HepG2 (cell line): ENCODE measurements at regions not wholly inside any gene's neighbourhood (a gene's known extent, or its start where the extent isn't known, plus 50 kb on each side); places are given as distances from the start of the nearest gene placed in this dataset.

Experiments
- ATAC-seq: fragments of 200-7000 bp; cut with Tn5 transposase; 3 replicates; pipeline ENCODE4 v1.9.1; 2020; ENCODE audit warnings: mild to moderate bottlenecking, moderate library complexity
- BruUV-seq: library from RNA; stranded (reverse); fragments of 400-500 nt; replicated peaks from 2 replicates; lab custom pipeline; 2021; lab: Mats Ljungman, UMichigan
- CTCF ChIA-PET: fragments of 300-600 bp; formaldehyde crosslinking; extraction: SDS; loops from one replicate; lab custom pipeline; 2021; ENCODE audit warnings: low total read pairs, inconsistent platforms, low intra/inter-chr PET ratio; lab: Yijun Ruan, JAX
- POLR2A ChIA-PET: fragments of 350-600 bp; sonication (Branson Sonifier 250); formaldehyde crosslinking; loops from one replicate; lab custom pipeline; 2020; ENCODE audit warnings: antibody characterized with exemption, inconsistent platforms; lab: Yijun Ruan, JAX
- DNase-seq: peaks from one replicate; pipeline ENCODE4 v3.0.0-alpha.2; 2015; ENCODE audit warnings: low spot score
- FAIRE-seq: peaks from 3 replicates; lab custom pipeline; 2011; peaks lifted over from hg19 to GRCh38; lab: Jason Lieb, UNC
- H2AFZ ChIP-seq: one replicate; pipeline ENCODE4 v1.6.1; 2011; ENCODE audit warnings: low read length, inconsistent platforms
- H3K27ac ChIP-seq: fragments of 300-600 bp; 3 replicates; pipeline ENCODE4 v1.8.0; 2011; ENCODE audit warnings: mixed run types, mild to moderate bottlenecking, mixed read lengths, low read length, inconsistent platforms; ENCODE audit not compliant: insufficient read depth; ENCODE audit errors: extremely low read length
- H3K27me3 ChIP-seq, 2 experiments: fragments of 200-600 bp in 1 of 2; 2 replicates in 1 of 2; 3 replicates in 1 of 2; pipeline versions ENCODE4 v1.6.0 to v1.8.0; 2011; ENCODE audit warnings: low read length in 2 of 2, mild to moderate bottlenecking in 2 of 2, moderate library complexity in 2 of 2, inconsistent platforms in 1 of 2; ENCODE audit not compliant: insufficient read depth in 2 of 2, control insufficient read depth in 1 of 2
- H3K36me3 ChIP-seq, 2 experiments: fragments of 200-600 bp in 1 of 2; replicated peaks in 1 of 2; 2 replicates in 1 of 2; 3 replicates in 1 of 2; pipeline versions ENCODE4 v1.5.1 to v1.8.0; 2011; ENCODE audit warnings: low read length in 2 of 2, inconsistent platforms in 1 of 2; ENCODE audit not compliant: insufficient read depth in 2 of 2, control insufficient read depth in 1 of 2
- H3K4me1 ChIP-seq: 2 replicates; pipeline ENCODE4 v1.5.1; 2012; ENCODE audit warnings: low read length, inconsistent platforms; ENCODE audit not compliant: insufficient read depth
- H3K4me2 ChIP-seq: 2 replicates; pipeline ENCODE4 v1.6.0; 2011; ENCODE audit warnings: low read depth, low read length, inconsistent platforms
- H3K4me3 ChIP-seq, 3 experiments: fragments of 200-600 bp in 1 of 3; sonication (generic), shearing (Covaris generic) in 1 of 3; replicated peaks in 1 of 3; 2 replicates each; pipeline ENCODE4 v1.5.1; 2011 to 2016; ENCODE audit warnings: low read length in 3 of 3, inconsistent platforms in 2 of 3, low read depth in 2 of 3, mild to moderate bottlenecking in 2 of 3, control low read depth in 1 of 3, mixed read lengths in 1 of 3; ENCODE audit not compliant: insufficient read depth in 1 of 3
- H3K79me2 ChIP-seq: one replicate; pipeline ENCODE4 v1.6.1; 2011; ENCODE audit warnings: low read length, inconsistent platforms; ENCODE audit not compliant: insufficient read depth
- H3K9ac ChIP-seq: 2 replicates; pipeline ENCODE4 v1.6.0; 2011; ENCODE audit warnings: mild to moderate bottlenecking, low read depth, low read length, inconsistent platforms; ENCODE audit not compliant: insufficient read depth
- H3K9me3 ChIP-seq: 2 replicates; pipeline ENCODE4 v1.5.1; 2012; ENCODE audit warnings: mild to moderate bottlenecking, low read length
- H4K20me1 ChIP-seq: 2 replicates; pipeline ENCODE4 v1.6.0; 2011; ENCODE audit warnings: inconsistent platforms, mild to moderate bottlenecking, low read length, moderate library complexity; ENCODE audit not compliant: insufficient read depth
- ATF5 ChIP-seq: sonication (generic); formaldehyde crosslinking; IDR thresholded peaks from 2 replicates; pipeline ENCODE4 v1.4.0; 2020; ENCODE audit warnings: mild to moderate bottlenecking, low read depth, missing genetic modification reagents
- FOXC1 ChIP-seq: sonication (generic); formaldehyde crosslinking; IDR thresholded peaks from 2 replicates; pipeline ENCODE4 v1.8.0; 2022; ENCODE audit warnings: mild to moderate bottlenecking, missing genetic modification reagents, borderline replicate concordance
- GMEB2 ChIP-seq: IDR thresholded peaks from 2 replicates; pipeline ENCODE4 v1.6.1; 2016; ENCODE audit warnings: missing biosample characterization, missing genetic modification reagents, low read depth
- SAP130 ChIP-seq: IDR thresholded peaks from 2 replicates; pipeline ENCODE4 v1.6.1; 2016; ENCODE audit warnings: low read depth
- SOX6 ChIP-seq, 2 experiments: fragments of 450-650 bp in 1 of 2; sonication (generic) in 1 of 2; formaldehyde crosslinking in 1 of 2; IDR thresholded peaks; 2 replicates each; pipeline versions ENCODE4 v1.4.0 to v1.6.1; 2017 to 2020; ENCODE audit warnings: antibody characterized with exemption in 1 of 2, mild to moderate bottlenecking in 1 of 2, missing genetic modification reagents in 1 of 2
- ZNF230 ChIP-seq: sonication (generic); formaldehyde crosslinking; IDR thresholded peaks from 2 replicates; pipeline ENCODE4 v1.4.0; 2020; ENCODE audit warnings: mild to moderate bottlenecking, missing genetic modification reagents
- ZNF251 ChIP-seq: sonication (generic); formaldehyde crosslinking; IDR thresholded peaks from 2 replicates; pipeline ENCODE4 v1.9.0; 2021; ENCODE audit warnings: mild to moderate bottlenecking, missing genetic modification reagents
- ZNF598 ChIP-seq: sonication (generic); formaldehyde crosslinking; IDR thresholded peaks from 2 replicates; pipeline ENCODE4 v1.5.1; 2020; ENCODE audit warnings: mild to moderate bottlenecking, missing genetic modification reagents, borderline replicate concordance
- WGBS: methylation state at CpG from one replicate; pipeline ENCODE4 v1.1.6; 2017; ENCODE audit warnings: low lambda C conversion rate; 5-methylcytosine and 5-hydroxymethylcytosine counted together
- in situ Hi-C: cut with HindIII; loops from 2 replicates; pipeline ENCODE4 v1.10.0; 2017; ENCODE audit warnings: low pct_unique_long_range_greater_than_20kb; ENCODE audit not compliant: extremely low pct_ligation_motif_present
- intact Hi-C: fragments of 100-400 bp; cut with micrococcal nuclease; formaldehyde crosslinking; loops from one replicate; pipeline ENCODE4 v1.10.0; 2022; ENCODE audit not compliant: unreplicated experiment
- TF ChIP-seq, protein P1 (sequence below): sonication (generic); formaldehyde crosslinking; IDR thresholded peaks from 2 replicates; pipeline ENCODE4 v1.5.0; 2020; ENCODE audit warnings: mild to moderate bottlenecking, missing genetic modification reagents, borderline replicate concordance

DNA sequence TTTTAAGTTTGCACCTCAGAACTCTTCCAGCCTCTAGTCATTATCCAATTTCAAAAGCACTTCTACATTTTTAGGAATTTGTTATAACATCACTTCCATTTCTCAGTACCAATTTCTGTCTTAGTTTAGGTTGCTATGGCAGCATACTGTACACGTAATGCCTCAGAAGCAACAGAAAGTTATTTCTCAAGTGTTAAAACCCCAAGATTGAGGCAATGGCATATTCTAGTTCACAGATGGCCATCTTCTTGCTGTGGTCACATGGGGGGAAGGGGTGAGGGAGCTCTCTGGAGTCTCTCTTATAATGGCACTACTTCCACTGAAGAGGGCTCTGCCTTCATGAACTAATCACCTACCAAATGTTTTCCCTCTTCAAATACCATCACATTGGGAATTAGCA is 220.3 kb upstream of the CTSO start:
- Histone ChIP-seq H3K4me1 (no peaks in the 10 kb centered on the region), H3K79me2 (no peaks in the 10 kb centered on the region), H3K27ac (no peak overlapping the region), H3K4me2 (no peak overlapping the region), H3K27me3 (no peaks in the 10 kb centered on the region), H3K9ac (no peak overlapping the region), H3K4me3 (no peak overlapping the region), H3K9me3 (no peaks in the 10 kb centered on the region), H2AFZ (no peak overlapping the region), H3K36me3 (no peaks in the 10 kb centered on the region), H4K20me1 (no peaks in the 10 kb centered on the region)
- FAIRE-seq = no peak
- ATAC-seq = no peak
- intact Hi-C loops = no loop called here
- no peak for DNase-seq
- CTCF ChIA-PET = no interaction called here
- in situ Hi-C loops = no loop called here
- BruUV-seq = no TSS peak
- POLR2A ChIA-PET = no interaction called here
- TF ChIP-seq SOX6 (IDR thresholded peaks at IDR 0.05) (no peak), SOX6 (CRISPR knock-in tag; IDR thresholded peaks at IDR 0.05) (no peak), ZNF230 (CRISPR knock-in tag) (no peak)
- WGBS = 45% methylated on average over 1 of the region's 1 CpG

DNA sequence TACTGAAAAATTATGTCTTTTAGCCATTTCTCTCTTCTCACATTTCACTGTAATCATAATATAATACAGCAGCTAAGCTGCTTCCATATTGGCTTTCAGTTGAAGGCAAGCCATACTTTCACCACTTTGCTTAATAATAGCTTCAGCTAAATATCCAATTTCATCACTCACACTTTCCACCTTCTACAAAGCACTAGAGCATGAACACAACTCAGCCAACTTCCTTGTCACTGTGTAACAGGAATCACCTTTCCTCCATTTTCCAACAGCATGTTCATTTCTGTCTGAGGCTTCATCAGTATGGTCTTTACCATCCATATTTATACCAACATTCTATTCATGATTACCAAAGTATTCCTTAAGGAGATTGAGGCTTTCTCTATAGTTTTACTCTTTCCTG is 219.8 kb upstream of the CTSO start:
- ATAC-seq = no peak
- CTCF ChIA-PET = no interaction called here
- BruUV-seq = no TSS peak
- TF ChIP-seq, protein P1, sequence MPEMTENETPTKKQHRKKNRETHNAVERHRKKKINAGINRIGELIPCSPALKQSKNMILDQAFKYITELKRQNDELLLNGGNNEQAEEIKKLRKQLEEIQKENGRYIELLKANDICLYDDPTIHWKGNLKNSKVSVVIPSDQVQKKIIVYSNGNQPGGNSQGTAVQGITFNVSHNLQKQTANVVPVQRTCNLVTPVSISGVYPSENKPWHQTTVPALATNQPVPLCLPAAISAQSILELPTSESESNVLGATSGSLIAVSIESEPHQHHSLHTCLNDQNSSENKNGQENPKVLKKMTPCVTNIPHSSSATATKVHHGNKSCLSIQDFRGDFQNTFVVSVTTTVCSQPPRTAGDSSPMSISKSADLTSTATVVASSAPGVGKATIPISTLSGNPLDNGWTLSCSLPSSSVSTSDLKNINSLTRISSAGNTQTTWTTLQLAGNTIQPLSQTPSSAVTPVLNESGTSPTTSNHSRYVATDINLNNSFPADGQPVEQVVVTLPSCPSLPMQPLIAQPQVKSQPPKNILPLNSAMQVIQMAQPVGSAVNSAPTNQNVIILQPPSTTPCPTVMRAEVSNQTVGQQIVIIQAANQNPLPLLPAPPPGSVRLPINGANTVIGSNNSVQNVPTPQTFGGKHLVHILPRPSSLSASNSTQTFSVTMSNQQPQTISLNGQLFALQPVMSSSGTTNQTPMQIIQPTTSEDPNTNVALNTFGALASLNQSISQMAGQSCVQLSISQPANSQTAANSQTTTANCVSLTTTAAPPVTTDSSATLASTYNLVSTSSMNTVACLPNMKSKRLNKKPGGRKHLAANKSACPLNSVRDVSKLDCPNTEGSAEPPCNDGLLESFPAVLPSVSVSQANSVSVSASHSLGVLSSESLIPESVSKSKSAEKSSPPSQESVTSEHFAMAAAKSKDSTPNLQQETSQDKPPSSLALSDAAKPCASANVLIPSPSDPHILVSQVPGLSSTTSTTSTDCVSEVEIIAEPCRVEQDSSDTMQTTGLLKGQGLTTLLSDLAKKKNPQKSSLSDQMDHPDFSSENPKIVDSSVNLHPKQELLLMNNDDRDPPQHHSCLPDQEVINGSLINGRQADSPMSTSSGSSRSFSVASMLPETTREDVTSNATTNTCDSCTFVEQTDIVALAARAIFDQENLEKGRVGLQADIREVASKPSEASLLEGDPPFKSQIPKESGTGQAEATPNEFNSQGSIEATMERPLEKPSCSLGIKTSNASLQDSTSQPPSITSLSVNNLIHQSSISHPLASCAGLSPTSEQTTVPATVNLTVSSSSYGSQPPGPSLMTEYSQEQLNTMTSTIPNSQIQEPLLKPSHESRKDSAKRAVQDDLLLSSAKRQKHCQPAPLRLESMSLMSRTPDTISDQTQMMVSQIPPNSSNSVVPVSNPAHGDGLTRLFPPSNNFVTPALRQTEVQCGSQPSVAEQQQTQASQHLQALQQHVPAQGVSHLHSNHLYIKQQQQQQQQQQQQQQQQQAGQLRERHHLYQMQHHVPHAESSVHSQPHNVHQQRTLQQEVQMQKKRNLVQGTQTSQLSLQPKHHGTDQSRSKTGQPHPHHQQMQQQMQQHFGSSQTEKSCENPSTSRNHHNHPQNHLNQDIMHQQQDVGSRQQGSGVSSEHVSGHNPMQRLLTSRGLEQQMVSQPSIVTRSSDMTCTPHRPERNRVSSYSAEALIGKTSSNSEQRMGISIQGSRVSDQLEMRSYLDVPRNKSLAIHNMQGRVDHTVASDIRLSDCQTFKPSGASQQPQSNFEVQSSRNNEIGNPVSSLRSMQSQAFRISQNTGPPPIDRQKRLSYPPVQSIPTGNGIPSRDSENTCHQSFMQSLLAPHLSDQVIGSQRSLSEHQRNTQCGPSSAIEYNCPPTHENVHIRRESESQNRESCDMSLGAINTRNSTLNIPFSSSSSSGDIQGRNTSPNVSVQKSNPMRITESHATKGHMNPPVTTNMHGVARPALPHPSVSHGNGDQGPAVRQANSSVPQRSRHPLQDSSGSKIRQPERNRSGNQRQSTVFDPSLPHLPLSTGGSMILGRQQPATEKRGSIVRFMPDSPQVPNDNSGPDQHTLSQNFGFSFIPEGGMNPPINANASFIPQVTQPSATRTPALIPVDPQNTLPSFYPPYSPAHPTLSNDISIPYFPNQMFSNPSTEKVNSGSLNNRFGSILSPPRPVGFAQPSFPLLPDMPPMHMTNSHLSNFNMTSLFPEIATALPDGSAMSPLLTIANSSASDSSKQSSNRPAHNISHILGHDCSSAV (CRISPR knock-in tag) = no peak
- TF ChIP-seq ZNF251 (CRISPR knock-in tag) = no peak
- TF ChIP-seq ATF5 (CRISPR knock-in tag) = no peak
- TF ChIP-seq GMEB2 (CRISPR knock-in tag) = no peak
- no peak for TF ChIP-seq ZNF598
- no peak for TF ChIP-seq FOXC1
- no peak for TF ChIP-seq SAP130 (CRISPR knock-in tag)

More for the DNA sequence above, 219.8 kb upstream of the CTSO start:
- H3K27me3 ChIP-seq = no peaks in the 10 kb centered on the region
- H3K36me3 ChIP-seq = no peaks in the 10 kb centered on the region
- H3K9ac ChIP-seq = no peak overlapping the region
- FAIRE-seq (no peak), DNase-seq (no peak)
- no peaks in the 10 kb centered on the region for H3K79me2 ChIP-seq
- H3K27ac ChIP-seq = no peak overlapping the region
- no peak overlapping the region for H3K4me2 ChIP-seq
- H3K9me3 ChIP-seq = no peaks in the 10 kb centered on the region
- H3K4me1 ChIP-seq = no peaks in the 10 kb centered on the region
- POLR2A ChIA-PET = no interaction called here
- no peak overlapping the region for H3K4me3 ChIP-seq
- intact Hi-C loops = no loop called here
- no peaks in the 10 kb centered on the region for H4K20me1 ChIP-seq
- H2AFZ ChIP-seq = no peak overlapping the region
- in situ Hi-C loops = no loop called here
